GM06990 (cell line): ENCODE measurements at regions not wholly inside any gene's neighbourhood (a gene's known extent, or its start where the extent isn't known, plus 50 kb on each side); places are given as distances from the start of the nearest gene placed in this dataset.

Experiments used
- DNase-seq: peaks from one replicate; pipeline ENCODE4 v3.0.0-alpha.2; 2011; ENCODE audit not compliant: insufficient read length; ENCODE audit errors: extremely low read depth
- H3K27me3 ChIP-seq: replicated peaks from 2 replicates; pipeline ENCODE4 v1.6.0; 2011; ENCODE audit warnings: low read length; ENCODE audit not compliant: control insufficient read depth, insufficient read depth
- H3K36me3 ChIP-seq: 2 replicates; pipeline ENCODE4 v1.5.1; 2011; ENCODE audit warnings: low read length; ENCODE audit not compliant: control insufficient read depth, insufficient read depth
- H3K4me3 ChIP-seq: replicated peaks from 2 replicates; pipeline ENCODE4 v1.5.1; 2011; ENCODE audit warnings: low read depth, mild to moderate bottlenecking, control low read depth, low read length
- TF ChIP-seq, protein P1 (sequence below): IDR thresholded peaks from 2 replicates; pipeline ENCODE4 v1.5.1; 2011; ENCODE audit warnings: low read length, control low read depth, mild to moderate bottlenecking, inconsistent platforms; ENCODE audit not compliant: insufficient read depth, poor library complexity, severe bottlenecking

DNA sequence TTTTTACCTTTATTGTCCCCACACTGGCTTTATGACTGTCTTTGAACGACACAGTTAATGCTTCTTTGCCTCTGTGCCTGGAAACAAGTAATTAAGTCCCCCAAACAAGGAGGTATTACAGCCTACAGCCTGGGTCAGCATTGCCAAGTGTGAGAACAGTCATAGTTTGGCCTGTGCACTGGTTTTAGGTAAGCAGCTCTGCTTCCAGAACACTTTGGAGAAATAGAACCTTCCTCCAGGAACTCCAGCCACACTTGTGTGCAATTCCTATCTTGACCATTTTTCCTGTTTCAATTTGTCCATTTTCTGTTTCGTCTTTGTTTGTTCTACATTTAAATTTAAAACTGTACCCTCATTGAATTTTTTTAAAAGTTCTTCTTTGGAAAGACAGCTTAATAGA, 568.2 kb downstream of the TUSC7 start:
- no peak for DNase-seq
- Histone ChIP-seq H3K36me3 (no peaks in the 10 kb centered on the region), H3K4me3 (no peak overlapping the region), H3K27me3 (no peaks in the 10 kb centered on the region)
- TF ChIP-seq, protein P1, sequence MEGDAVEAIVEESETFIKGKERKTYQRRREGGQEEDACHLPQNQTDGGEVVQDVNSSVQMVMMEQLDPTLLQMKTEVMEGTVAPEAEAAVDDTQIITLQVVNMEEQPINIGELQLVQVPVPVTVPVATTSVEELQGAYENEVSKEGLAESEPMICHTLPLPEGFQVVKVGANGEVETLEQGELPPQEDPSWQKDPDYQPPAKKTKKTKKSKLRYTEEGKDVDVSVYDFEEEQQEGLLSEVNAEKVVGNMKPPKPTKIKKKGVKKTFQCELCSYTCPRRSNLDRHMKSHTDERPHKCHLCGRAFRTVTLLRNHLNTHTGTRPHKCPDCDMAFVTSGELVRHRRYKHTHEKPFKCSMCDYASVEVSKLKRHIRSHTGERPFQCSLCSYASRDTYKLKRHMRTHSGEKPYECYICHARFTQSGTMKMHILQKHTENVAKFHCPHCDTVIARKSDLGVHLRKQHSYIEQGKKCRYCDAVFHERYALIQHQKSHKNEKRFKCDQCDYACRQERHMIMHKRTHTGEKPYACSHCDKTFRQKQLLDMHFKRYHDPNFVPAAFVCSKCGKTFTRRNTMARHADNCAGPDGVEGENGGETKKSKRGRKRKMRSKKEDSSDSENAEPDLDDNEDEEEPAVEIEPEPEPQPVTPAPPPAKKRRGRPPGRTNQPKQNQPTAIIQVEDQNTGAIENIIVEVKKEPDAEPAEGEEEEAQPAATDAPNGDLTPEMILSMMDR, result no peak

DNA sequence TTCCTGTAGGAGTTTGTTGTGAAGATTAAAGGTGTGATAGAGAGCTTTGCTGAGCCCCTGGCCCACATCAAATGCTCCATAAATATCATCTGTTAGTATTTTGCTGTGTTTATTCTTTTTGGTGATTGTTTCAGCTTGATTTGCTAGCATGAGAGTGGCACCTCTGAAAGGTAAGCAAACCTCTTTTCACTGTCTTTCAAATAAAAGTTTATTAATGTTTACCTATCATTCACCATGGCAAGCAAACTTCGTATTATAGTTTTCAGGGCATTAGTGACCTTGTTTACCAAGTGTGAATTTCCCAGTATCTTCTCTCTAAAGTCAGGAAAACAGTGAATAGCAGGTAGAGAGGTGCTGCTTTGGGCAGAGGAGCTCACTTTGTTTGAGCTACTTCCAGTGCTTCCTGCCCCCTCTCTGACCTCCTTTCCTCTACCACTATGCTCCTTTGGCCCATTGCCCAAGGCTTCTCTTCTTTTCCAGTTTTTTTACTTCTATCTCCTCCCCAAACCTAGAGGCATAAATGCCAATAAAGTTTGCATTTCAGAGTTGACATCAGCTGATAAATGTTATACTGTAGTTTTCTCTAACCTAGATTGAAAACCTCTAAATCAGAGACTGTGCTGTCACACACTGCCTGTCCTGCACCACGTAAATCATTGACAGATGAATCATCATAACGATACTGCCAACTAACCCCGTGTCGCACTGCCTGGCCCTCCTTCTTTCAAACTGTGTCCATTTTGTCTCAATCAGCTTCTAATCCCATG, 569.0 kb downstream of the TUSC7 start:
- TF ChIP-seq, protein P1, result no peak
- no peaks in the 10 kb centered on the region for H3K36me3 ChIP-seq
- no peaks in the 10 kb centered on the region for H3K27me3 ChIP-seq
- no peak overlapping the region for H3K4me3 ChIP-seq
- no peak for DNase-seq

DNA sequence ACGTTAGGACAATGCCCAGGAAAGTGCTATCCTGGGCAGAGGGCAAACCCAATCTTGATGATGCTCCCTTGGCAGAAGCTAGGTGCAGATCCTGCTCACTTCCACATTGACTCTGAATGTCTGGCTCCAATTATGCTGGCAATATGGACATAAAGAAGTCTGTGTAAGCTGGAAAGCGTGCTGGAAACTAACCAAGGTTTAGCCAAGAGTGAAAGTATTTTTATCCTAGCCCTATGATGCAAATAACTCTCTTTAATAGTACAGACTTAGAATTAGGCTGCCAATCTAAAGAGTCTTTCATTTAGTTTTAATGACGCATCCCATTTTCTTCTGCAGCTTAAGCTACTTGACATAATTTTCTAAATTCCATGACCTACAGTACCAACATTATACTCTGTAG, 571.8 kb downstream of the TUSC7 start:
- Histone ChIP-seq H3K36me3 (no peaks in the 10 kb centered on the region), H3K27me3 (no peaks in the 10 kb centered on the region), H3K4me3 (no peak overlapping the region)
- DNase-seq, result no peak
- TF ChIP-seq, protein P1, result no peak

DNA sequence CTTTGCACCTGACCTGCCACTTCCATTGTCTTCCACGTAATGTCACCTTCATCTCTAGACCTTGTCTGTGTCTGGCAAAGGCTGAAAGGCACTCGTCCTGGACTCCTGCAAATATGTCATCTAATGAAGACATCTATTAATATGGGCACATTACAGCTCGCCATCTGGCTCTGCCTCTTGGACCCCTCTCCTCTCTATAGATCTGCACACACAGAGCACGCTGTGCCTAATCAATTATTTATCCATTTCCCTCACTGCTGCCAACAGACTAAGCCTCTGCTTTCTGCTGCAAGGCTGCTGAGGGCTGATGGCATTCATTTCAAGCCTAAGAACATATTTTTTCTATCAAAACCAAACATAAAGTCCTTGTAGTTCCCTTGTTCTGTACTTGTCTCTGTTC, 573.0 kb downstream of the TUSC7 start:
- no peaks in the 10 kb centered on the region for H3K36me3 ChIP-seq
- TF ChIP-seq, protein P1, result no peak

DNA sequence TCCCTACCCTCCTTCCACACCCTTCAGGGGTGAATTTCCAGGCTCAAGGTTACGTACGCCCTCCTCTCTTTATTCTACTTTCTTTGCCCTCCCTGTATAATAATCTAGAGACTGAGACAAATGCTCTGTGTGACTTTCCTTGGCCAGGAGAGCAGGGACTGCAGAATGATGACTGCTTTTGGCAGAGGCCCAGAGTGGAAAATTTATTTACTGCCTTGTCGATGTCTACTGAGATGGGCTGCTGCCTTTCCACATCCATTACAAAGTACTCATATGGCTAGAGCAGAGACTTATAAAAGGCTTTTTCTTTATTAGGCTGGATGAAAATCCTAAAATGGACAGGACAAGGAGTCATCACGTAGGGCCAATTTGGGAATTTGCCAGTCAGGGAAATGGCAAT, 576.2 kb downstream of the TUSC7 start:
- Histone ChIP-seq H3K36me3 (no peaks in the 10 kb centered on the region), H3K27me3 (no peaks in the 10 kb centered on the region), H3K4me3 (no peak overlapping the region)
- DNase-seq, result no peak
- TF ChIP-seq, protein P1, result no peak

More for the DNA sequence above, 573.0 kb downstream of the TUSC7 start:
- no peaks in the 10 kb centered on the region for H3K27me3 ChIP-seq
- DNase-seq, result no peak
- H3K4me3 ChIP-seq, result no peak overlapping the region
